NCI-H510A treated with DMSO at 0.1 percent for 48 hours (cell line): ENCODE measurements at regions not wholly inside any gene's neighbourhood (a gene's known extent, or its start where the extent isn't known, plus 50 kb on each side); places are given as distances from the start of the nearest gene placed in this dataset.
"Not testable (repeated sequence)": the region's sequence is repeated elsewhere in the genome, so short reads cannot be mapped to it uniquely, and the experiment has no call there.

Experiments used
- DNase-seq: peaks from one replicate; lab custom pipeline; 2025; lab: John Stamatoyannopoulos, UW

DNA sequence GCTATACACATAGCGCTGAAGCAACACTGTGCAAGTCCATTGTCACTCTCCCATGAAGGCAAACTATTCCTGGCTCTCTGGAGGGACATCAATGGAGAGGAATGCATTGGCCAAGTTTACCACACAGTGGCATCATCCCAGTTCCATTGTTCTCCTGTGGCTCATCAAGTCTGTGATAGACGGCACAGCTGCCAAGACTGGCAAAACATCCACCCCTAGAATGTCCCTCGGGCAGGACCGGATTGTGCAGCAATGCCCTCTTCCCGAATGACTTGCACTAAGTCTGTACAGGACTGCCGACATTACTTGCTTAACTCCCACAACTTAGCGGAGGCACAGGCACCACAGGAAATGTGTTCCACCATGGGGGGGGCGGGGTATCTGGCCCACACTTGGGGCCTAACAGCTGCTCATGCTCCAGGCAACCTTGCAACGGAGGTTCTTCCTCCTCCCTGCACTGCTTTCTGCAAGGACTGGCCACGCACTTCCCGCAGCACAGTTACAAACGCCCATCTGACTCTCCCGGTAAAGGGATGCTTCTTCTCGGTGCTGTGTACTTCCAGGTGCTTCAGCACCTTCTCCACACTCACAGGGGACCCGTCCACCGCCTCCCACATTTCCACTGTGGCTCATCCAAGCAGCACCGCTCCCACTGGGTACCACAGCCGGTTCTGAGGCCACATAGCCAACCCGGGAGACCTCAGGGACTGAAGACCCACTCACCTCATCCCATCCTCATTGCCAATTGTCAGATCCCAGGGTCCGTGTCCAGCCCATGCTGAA is 1309.6 kb upstream of the RAG2 start:
- DNase-seq, result no peak

DNA sequence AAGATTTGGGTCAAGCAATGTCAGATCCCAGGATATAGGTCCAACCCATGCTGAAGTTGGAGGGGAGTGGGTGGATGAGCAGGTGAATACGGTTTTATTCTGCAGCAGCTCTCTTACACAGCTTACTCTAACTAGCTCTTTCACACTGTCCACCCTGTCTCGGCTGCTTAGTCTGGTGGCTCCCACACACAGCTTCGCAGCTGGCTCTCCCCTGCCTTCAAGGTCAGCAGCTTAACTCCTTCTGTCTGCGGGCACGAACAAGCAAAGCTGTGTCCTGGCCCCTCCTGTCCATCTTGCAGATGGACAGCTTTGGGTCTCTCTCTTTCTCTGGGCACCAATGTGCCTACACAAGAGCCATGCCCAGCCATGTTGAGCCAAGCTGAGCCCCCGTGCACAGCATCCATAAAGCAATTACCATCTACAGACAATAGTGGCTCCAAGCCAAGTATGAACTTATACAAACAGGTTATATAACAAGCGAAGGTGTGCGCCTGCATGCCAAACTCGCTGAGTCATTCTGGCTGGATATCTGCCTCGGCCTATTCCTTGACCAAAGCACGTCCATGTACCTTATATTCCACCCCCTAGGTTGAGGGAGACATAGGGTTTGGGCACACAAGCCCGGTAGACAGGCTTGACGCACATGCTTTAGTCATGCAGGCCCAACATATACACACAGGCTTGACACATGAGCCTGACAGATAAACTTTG is 1307.8 kb upstream of the RAG2 start:
- DNase-seq, result no peak

DNA sequence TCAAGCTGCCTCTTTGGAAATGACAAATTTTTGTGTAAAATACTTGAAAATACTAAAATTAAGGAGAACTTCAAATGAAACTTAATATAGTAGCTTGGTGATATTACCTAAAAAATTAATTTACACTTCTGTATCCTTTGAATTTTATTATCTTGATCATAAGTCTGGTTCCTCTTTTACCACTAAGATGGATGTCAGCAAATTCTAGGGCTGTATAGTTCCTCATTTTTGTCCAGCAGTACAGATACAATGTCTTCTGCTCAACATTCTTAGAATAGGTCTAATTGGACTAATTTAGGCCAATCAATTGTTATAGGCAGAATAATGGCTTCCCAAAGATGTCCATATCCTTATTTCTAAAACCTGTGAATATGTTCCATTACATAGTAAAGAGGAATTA is 1298.0 kb upstream of the RAG2 start:
- no peak for DNase-seq

DNA sequence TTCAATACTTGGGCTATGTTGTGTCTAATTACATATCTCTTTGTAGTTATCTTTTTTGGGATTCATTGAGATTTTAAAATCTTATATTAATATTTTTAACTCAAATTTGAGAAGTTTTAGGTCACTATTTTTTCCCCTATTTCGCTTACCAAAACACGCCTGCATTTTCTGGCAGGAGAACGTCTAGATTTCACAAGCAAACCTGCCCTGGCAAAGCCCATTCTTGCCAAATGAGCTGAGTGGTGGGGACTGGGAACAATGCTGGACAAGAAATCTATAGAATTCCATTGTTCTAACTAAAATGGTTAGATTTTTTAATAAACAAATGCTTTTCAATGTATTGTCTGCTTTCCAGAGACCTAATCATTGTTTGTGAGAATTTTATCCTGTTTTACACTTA is 1283.7 kb upstream of the RAG2 start:
- DNase-seq, result no peak

DNA sequence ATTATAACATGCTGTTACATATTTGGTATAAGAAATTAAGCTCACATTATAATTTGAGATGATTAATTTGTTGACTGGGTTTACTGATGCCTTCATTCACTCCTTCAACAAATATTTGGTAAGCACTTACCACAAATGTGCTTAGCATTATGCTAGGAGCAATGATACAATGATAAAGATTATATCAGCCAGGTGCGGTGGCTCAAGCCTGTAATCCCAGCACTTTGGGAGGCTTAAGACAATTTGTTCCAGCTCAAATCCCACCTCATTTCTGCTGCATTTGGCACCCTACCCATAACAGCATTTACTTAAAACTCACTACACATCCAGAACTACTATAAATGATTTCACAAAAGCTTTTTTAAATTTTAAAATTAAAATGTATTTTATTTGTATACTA is 1263.6 kb upstream of the RAG2 start:
- DNase-seq, result no peak

DNA sequence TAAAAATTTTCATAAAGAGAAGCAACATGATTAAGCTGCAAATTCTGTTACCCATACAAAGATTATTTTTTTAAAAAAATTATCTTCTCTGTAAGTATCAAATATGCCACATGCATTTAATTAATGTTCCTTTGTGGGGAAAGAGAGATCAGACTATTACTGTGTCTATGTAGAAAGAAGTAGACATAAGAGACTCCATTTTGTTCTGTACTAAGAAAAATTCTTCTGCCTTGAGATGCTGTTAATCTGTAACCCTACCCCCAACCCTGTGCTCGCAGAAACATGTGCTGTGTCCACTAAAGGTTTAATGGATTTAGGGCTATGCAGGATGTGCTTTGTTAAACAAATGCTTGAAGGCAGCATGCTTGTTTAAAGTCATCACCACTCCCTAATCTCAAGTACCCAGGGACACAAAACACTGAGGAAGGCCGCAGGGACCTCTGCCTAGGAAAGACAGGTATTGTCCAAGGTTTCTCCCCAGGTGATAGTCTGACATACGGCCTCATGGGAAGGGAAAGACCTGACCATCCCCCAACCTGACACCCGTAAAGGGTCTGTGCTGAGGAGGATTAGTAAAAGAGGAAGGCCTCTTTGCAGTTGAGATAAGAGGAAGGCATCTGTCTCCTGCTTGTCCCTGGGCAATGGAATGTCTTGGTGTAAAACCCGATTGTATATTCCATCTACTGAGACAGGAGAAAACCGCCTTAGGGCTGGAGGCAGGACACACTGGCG is 1260.9 kb upstream of the RAG2 start:
- DNase-seq, result not testable (repeated sequence)

DNA sequence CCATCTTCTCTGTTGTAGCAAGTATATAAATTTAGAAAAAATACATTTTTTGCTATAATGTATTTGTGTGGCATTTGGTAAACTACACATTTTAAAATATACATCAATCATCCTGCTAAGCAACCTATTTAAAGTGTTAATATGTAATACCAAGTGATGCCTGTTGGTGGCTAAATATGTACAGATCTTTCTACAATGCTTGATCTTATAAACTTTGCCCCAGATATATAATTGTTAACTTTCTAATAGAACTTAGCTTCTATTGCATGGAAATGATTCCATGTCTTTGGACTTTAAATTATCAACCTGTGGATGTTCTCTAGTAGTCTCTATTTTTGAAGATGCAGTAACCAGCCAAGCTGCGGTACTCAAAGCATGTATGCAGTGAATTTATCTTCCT is 1260.4 kb upstream of the RAG2 start:
- no peak for DNase-seq

DNA sequence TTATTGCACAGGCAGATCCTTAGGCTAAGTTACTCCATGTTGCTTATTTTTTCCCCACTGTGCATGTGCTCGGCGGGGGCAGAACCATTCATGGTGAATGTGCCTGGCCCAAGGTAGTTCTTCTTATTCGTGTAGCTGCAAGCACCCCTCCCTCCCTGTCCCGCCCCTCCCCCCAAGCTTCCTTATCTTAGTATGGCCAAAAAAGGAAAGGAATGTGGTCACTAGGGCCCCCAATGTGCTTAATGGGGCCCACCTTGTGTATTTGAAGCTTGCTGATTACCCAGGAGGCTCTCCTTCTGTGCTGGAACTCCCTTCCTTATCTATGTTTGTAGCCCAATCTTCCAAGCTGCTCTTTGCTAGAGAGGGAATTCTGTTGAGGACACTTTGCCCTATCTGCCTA is 1259.7 kb upstream of the RAG2 start:
- DNase-seq, result no peak

DNA sequence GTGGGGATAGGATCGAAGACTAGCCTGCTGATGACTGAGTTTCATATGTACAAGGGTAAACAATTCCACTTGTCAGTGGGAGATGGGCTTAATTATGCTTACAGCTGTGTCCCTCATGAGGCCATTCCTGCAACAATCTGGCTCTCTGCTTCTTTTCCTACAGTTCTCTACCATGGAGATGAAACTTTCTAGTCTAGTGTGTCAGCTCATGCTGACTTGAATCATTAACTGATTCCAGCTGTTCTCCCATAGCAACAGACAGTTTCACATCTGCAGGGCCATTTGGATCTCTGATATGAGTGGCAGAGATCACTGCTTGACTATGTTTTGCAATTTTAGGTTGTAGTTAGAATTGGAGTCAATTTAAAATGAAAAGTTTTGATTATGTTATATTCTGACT is 1251.7 kb upstream of the RAG2 start:
- DNase-seq, result no peak

DNA sequence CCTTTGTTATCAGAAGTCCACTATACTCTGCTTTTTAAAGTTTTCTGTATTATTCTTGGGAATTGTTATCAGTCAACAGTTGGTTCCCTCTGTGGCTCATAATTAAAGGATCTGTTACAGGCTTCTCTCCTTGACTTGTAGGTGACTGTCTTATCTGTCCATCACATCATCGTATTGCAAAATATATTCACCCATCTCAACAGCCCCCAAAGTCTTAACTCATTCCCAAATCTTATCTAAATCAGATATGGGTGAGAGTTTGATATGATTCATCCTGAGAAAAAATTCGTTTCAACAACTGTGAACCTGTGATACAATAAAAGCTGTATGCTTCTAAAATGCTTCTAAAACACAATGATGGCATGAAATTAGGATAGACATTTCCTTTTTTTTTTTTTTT is 1245.6 kb upstream of the RAG2 start:
- no peak for DNase-seq

DNA sequence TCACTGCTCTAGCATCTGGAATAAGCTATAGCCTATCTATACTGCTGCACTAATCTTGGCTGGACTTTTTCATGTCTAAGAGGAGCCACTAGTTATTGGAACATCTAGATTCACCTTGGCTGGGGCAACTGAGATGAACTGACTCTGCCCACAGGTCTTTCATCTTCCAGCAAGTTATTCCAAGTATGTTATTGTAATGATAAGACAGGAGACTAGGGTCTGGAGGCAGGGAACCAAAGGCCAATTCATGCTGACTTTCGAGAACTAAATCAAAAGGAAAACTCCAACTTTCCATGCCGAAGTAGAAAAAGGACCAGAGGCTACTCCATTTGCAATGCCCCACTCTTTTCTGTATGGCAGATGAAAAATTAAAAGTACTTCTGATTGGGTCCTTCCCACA is 1243.0 kb upstream of the RAG2 start:
- no peak for DNase-seq

DNA sequence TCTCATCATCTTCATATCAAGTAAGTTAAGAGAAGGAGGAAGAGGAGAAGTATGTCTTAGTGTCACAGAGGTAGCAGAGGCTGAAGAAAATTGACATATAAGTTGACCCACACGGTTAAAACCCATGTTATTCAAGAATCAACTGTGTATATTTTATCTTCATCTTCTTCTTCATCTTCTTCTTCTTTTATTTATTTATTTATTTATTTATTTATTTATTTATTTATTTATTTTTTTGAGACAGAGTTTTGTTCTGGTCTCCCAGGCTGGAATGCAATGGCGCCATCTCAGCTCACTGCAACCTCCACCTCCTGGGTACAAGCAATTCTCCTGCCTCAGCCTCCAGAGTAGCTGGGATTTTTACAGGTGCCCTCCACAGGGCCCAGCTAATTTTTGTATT is 1242.3 kb upstream of the RAG2 start:
- DNase-seq, result not testable (repeated sequence)

DNA sequence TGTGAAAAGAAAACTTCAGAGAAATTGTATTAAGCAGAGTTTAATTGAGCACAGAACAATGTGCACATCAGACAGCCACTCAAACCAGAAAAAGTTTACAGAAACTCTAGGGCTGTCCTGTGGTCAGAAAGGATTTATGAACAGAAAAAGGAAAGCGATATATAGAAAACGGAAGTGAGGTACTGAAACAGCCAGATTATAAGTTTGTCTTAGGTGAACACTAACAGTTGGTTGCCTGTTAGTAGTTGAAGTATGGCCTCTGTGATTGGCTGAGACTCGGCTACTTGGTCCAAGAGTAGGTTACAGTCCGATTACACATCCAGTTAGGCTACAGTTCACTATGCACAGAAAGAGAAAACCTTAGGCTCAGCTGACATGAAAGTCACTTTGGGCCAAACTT is 1232.5 kb upstream of the RAG2 start:
- DNase-seq, result no peak

DNA sequence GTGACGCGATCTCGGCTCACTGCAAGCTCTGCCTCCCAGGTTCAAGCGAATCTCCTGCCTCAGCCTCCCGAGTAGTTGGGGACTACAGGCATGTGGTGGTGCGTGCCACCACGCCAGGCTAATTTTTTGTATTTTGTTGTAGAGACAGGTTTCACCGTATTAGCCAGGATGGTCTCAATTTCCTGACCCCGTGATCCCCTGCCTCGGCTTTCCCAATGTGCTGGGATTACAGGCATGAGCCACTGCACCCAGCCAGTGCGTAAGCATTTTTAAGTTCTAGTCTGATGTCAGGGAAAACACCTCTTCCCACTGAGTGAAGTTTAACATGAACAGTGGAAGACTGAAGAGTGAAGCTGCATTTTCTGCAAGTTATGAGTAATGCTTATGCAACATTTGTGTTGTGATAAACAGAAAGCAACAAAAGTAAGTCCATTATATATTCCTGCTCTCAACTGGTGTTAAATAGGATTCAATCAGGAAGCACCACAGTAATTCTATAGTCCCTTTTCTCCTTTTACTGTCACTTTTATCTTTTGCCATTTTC is 1219.8 kb upstream of the RAG2 start:
- DNase-seq, result no peak

DNA sequence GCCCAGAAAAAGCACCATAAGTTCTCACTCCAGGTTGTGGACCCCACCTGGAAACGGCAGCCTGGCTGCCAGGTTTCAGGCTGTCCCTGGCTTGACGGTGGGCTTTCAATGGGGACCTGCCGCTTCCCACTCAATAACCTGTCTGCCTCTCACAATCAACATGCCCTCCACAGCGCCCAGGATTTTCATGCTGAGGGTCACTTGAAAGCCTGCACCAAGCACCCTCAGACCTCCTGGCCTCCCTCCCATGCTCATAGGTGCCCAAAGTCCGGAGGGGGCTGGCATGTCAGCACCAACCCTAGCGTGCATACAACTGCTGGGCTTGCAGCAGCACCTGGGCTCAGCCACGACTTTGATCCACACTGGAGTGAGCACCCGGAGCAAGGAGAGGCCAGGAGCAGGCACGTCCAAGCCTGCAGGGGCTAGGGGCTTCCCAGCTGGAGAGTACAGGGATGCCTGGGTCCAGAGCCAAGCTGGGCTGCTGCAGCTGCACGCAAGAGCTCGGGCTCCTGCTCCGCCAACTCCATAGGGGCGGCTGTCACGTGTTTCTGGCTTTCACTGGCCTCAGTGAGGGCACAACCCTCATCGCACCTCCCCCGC is 1214.3 kb upstream of the RAG2 start:
- DNase-seq, result no peak

DNA sequence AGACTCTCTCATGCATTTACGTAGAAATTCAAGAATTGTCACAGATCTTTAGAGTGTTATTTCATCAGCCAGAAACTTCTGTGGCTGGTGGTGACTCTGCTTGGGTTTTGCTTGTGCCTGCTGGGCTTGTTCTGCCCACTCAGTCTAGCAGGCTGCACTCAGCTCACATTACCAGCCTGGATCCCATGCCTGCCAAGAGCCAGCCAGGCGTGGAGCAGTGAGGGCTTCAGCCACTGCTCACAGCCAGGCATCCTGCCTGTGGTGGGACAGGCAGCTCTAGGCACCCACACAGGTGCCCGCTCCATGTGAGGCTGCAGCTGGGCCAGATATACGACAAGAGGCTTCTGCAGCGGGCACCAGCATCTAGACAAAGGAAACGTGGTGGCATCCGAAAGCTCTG is 1213.3 kb upstream of the RAG2 start:
- DNase-seq, result no peak

DNA sequence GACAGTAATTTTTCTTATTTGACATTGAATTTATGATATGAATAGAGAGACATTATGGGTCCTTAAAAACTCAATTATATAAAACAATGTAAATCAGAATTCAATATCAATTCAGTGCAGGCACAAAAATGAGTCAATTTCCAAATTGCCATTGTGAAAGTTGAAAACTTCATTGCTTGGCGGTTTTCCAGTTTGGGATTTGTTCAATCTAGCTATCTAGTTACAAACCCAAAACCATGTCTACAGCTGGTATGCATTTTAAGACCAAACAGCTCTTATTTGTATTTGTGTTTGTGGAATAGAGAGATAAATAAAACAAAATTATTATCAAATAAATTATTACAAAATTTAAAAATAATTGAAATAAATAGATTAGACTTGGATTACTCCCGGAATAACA is 1206.6 kb upstream of the RAG2 start:
- no peak for DNase-seq

DNA sequence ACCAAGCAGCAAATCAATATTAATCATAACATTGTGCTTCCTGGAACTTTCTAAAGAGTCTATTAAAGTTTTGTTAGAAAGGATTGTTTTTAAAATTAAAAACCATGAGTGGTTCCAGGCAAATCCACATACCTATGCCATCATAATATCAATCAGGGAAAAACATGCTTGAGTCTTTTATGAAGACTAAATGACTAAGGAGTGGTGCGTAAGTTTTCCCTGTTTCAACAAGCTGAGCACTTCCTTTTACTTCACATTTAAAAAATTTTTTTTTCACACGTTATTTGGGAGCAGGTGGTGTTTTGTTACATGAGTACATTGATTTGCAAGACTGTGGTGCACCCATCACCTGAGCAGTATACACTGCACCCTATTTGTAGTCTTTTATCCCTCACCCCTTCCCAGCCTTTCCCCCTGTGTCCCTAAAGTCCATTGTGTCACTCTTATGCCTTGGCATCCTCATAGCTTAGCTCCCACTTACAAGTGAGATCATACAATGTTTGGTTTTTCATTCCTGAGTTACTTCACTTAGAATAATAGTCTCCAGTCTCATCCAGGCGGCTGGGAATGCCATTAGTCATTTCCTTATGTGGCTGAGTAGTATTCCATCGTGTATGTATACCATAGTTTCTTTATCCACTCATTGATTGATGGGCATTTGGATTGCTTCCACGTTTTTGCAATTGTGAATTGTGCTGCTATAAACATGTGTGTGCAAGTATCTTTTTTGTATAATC is 1190.3 kb upstream of the RAG2 start:
- no peak for DNase-seq

DNA sequence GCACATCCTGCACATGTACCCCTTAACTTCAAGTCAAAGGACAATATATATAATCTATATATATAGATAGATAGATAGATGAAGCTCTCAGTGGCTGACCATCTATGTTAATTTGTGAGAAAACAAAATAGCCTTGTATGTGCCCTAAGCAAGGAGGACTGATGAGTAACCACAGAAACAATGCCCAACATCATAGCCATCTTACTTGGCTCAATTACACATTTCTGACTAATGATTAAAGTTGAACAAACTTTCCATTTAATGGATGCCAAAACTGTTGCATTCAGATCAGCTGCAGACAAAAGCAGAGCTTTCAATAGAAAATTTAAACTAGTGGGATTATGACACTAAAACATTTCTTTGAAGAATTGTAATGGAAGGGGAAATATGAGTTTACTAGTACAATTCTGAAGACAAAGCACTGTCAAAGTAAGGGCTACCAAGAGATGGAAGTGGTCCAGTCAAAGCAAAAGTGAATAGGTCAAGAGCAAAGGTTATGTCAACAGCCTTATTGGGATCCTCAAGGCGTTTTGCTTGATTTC is 1188.2 kb upstream of the RAG2 start:
- no peak for DNase-seq

DNA sequence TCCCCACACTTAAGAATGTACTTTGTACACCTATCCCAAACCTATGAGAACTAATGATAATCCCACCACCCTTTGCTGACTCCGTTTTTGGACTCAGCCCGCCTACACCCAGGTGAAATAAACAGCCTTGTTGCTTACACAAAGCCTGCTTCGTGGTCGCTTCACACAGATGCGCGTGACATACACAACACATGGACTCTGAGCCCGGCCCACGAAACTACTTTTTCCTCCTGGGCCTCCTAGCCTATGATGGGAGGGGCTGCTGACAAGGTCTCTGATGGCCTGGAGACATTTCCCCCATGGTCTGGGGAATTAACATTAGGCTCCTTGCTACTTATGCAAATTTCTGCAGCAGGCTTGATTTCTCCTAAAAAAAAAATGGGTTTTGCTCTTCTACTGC is 1176.4 kb upstream of the RAG2 start:
- DNase-seq, result no peak

DNA sequence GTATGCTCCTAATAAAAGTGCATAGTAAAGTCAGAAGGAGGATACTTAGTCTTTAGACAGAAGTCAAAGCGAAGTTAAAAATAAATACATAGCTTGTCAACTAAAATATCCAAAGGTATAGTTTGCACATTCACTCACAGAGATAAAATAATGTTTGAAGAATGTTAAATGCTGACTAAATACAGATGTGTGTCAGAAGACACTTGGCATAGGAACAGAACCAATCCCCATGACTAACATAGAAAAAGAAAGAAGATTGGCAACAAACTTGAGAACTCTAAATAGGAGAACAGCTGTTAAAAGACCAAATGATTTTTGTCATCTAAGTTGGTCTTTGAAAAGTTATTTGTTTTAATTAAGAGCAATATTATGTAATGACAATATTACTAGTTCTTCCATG is 1172.1 kb upstream of the RAG2 start:
- DNase-seq, result no peak
